ENCODE measurements at regions not wholly inside any gene's neighbourhood (a gene's known extent, or its start where the extent isn't known, plus 50 kb on each side); places are given as distances from the start of the nearest gene placed in this dataset.
"Not testable (repeated sequence)": the region's sequence is repeated elsewhere in the genome, so short reads cannot be mapped to it uniquely, and the experiment has no call there.

DNA sequence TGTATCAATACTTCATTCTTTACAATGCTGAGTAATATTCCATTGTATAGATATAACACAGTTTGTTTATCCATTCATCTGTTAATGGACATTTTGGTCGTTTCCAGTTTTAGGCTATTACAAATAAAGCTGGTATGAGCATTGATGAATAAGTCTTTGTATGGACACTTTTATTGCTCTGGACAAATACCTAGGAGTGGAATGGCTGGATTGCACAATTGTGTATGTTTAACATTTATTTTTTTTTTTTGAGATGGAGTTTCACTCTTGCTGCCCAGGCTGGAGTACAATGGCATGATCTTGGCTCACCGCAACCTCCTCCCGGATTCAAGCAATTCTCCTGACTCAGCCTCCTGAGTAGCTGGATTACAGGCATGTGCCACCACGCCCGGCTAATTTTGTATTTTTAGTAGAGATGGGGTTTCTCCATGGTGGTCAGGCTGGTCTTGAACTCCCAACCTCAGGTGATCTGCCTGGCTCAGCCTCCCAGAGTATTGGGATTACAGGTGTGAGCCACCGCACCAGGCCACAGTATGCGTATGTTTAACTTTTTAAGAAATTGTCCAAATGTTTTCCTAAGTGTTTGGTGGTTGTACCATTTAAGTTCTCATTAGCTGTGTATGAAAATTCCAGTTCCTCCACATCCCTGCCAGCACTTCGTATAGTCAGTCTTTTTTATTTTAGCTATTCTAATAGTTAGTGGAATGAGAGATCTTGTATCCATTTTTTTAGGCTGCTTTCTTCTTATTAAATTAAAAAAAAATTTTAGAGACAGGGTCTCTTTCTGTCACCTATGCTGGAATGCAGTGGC is 194.9 kb upstream of the HAAO start:
- DNase-seq = no peak

DNA sequence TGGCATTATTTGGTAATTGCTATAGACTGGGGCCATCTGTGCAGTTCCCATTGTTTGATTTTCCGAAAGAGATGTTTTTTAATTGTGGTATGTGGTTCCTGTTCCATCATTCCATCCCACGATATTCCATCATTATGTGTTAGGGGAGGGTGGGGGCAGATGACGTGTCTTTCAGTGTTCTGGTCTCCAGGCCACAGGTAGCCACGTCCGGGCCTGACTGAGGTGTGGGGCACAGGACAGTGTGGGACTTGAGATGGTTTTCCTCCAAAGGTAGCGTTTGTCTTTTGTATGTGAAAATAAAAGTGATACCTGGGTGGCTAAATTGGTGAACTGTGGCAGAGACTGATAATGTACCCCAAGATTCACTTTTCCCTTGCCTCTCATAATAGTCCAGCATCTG is 192.2 kb upstream of the HAAO start:
- no peak for DNase-seq

DNA sequence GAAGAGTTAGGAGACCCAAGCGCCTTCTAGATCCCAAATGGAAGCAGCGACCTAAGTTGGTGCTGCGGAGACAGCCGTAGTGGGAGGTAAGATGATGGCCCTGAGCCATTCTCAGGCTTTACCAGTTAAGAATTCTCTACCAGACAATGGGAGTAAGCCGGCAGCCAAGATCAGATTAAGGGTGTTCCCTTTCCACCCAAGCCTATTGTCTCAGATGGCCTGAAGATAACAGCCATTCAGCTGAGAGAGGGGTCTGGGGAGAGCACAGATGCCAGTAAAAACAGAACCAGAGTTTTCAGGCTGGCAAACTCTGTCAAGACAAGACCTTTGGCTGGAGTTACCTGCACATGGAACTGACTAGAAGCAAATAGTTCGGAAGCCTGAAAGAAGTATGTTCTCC is 191.7 kb upstream of the HAAO start:
- no peak for DNase-seq

GRCh38 chr2:42980764-42981416 is 188.5 kb upstream of the HAAO start:
- no peak for DNase-seq

DNA sequence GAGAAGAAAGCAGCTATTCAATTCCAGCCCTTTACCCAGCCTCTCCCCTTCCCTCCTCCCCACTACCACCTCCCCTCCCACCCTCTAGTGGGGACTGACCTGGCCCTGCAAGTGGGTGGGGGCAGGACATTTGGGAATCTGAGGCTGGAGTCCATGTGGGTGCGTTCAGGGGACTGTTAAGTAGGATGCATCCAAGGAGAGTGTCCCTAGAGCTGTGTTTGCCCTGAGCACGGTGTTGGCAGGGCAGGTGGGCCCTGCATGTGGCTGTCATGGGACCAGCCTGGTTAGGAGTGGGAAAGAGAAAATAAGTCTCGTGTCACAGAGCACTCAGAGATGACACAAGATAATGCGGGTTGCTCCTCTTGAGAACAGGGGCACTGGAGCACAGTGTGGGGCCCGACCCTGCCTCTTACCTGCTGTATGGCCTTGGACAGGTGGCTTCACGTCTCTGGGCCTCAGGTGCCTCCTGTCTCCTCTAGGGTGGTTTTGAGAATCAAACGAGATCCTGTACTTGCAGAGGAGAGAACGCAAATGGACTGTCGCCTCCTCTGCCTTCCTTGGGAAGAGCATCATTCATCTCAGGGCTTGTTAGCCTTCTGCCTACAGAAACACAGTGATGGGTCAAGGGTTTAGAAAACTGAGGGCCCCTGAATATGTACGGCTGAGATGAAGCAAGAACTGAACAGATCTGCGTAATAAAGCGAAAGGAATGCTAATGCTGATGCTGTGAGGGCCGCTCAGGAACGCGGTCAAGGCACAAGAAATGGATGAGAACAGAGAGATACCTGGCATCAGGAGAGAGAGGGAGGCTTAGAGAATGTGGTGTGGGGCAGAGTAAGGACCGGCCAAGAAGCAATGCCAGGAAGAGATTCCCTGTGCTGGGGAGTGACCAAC is 187.7 kb upstream of the HAAO start:
- no peak for DNase-seq

- DNase-seq = no peak
Measured at GRCh38 chr2:42979416-42979869, 187.1 kb upstream of the HAAO start.

- DNase-seq = no peak
Measured at GRCh38 chr2:42978887-42979415, 186.6 kb upstream of the HAAO start.

DNA sequence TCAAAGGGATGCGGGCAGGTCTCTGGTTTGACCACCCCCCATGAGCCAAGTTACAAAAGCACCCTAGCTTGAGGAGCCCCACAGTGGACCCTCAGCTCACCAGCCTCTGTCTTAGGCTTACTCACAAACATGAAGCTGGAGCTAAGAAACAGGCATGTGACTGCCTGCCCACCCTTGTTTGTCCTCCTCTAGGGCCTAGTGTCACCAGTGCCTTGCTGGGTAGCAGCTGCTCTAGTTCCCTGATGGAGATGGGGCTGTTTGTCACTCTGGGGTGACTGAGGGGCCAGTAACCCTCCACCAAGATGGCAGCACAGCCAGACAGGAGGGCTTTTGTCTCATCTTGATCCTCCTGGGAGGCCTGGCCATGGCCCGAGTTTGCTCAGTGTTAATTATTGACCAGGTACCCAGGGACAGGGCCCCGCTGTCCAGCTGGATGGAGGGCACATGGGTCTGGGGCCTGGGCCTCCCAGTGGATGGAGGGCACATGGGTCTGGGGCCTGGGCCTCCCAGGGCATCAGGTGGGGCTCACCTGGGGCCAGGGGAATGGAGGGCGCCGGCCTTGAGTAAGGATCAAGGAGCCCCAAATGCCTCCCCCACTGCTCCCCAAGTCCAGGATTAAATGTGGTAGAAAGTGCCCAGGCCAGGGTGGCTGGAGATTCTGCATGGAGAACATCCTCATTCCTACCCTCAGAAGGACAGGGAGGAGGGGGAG is 185.9 kb upstream of the HAAO start:
- no peak for DNase-seq

DNA sequence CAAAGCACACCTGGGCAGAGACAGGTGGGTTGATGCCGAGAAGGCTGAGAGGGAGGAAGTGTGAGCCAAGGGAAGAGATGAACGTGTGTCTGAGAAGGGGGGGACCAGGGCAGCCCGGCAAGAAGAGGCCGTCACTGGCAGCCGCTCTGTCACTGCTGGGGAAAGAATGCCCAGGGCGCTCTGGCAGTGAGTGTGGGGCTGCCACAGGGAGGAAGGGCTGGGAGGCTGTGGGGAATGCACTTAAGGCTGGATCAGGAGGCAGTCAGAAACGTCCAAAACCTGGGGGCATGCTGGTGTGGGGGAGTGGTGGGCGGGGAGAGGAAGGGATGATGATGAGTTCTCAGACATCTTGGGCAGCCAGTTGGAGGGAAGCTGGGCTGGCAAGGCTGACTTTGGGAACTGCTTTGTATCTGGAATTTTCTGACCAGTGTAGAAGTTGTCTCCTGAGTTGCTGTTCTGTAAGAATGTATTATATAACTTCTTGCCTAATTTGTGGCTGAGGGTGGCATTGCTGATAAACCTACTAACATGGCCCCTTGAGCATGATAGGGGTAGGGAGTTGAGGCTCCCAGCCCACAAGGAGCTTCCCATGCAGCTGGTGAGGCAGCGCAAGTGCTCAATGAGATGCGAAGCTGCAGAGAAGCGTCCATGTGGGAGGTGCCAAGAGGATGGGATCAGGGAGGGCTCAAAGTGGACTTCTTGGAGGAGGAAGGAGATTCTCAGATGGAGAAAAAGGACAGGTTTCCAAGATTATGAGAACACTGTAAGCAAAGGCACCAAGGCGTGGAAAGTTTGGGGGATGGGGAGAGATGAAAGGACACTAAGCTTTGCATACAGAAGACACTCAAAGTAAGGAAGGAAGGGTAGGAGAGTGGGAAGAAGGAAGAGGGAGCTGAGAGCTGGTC is 185.1 kb upstream of the HAAO start:
- no peak for DNase-seq

- DNase-seq = no peak
Measured at GRCh38 chr2:42976351-42976750, 184.0 kb upstream of the HAAO start.

DNA sequence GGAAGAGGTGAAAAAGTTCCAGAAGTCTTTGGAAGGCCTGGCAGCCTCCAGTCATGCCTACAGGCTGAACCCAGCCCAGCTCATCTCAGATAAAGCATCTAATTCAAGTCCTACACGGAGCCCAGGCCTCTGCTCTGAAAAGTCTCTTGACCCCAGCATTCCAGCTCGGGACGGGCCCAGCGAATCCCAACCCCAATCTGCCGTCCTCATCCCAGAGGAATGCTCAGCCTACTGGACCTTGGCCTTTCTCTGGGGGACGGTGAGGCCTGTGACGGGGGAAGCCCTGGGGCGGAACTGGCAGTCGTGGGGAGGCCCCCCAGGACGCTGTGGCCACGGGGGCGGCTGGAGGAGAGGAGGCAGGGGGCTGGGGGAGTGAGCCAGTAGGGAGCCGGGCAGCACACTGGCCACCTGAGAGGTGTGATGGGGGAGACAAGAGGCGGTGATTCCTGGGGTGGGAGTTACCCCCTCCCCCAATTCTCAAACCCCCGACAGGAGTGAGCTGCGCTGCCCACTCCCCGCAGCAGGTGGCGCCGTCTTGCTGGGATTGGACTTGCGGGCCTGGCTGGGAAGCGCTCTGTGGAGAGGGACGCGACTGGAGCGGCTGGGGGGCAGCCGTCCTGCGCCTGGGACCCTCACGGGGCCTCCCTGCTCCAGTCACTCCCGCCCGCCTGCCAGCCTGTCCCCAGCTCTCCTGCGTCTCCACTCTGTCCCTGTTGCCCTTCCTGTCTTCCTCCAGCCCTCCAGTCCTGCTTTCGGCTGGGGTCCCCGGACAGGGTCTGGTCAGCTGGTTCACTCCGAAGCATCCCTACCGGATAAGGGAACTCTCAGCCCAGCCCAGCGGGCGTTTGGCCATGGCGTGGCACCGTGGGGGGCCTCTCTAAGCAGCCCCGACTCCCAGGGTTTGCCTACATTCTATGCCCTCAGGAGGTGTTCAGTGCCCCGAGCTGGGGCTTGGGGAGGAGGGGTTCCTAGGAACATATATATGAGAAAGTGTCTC is 182.6 kb upstream of the HAAO start:
- DNase-seq = no peak

DNA sequence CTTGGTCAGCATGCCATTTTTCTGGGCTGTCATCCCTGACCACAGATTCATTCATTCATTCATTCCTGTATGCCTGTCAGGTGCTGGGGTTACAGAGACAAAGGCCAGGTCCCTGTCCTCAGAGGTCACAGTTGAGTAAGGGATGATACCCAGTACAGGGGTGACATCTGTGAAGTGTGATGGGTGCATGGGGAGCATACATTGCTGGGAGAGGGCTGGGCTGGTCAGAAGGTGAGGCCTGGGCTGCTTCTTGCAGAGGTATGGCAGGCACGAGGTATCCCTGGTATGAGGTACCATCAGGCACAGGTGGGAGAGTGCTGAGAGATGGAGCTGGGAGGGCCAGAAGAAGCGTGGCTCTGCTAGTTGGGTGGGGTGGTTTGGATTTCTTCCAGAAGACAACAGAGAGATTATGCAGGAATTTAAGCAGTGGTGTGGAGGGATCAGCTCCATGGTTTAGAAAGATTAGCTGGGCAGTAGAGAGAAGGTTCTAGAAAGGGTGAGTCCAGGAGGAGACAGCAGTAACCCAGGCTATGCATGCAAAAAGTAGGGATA is 181.9 kb upstream of the HAAO start:
- no peak for DNase-seq

GRCh38 chr2:42973726-42974125 is 181.3 kb upstream of the HAAO start:
- DNase-seq = no peak

GRCh38 chr2:42972933-42973516 is 180.6 kb upstream of the HAAO start:
- DNase-seq = not testable (repeated sequence)

GRCh38 chr2:42971947-42972736 is 179.8 kb upstream of the HAAO start:
- DNase-seq = no peak

- no peak for DNase-seq
Measured at GRCh38 chr2:42971381-42971780, 179.0 kb upstream of the HAAO start.

- DNase-seq = no peak
Measured at GRCh38 chr2:42970151-42970550, 177.8 kb upstream of the HAAO start.
